Caco-2 (cell line): ENCODE measurements at regions not wholly inside any gene's neighbourhood (a gene's known extent, or its start where the extent isn't known, plus 50 kb on each side); places are given as distances from the start of the nearest gene placed in this dataset.

Experiments
- BruUV-seq: library from RNA; stranded (reverse); fragments of 400-500 nt; replicated peaks from 2 replicates; lab custom pipeline; 2021; lab: Mats Ljungman, UMichigan
- CTCF ChIA-PET: fragments of 300-600 bp; sonication (Branson Sonifier 250); formaldehyde crosslinking; loops from one replicate; lab custom pipeline; 2022; ENCODE audit warnings: antibody characterized with exemption; lab: Charles Lee
- POLR2A ChIA-PET: fragments of 300-600 bp; sonication (Branson Sonifier 250); formaldehyde crosslinking; loops from one replicate; lab custom pipeline; 2022; ENCODE audit warnings: antibody characterized with exemption; lab: Charles Lee
- DNase-seq, 2 experiments: peaks; one replicate each; pipeline versions ENCODE4 v3.0.0 to v3.0.0-alpha.2; 2020 to 2022
- H3K27me3 ChIP-seq: replicated peaks from 2 replicates; pipeline ENCODE4 v1.6.0; 2011; ENCODE audit warnings: low read length; ENCODE audit not compliant: control insufficient read depth, insufficient read depth
- H3K36me3 ChIP-seq: 2 replicates; pipeline ENCODE4 v1.5.1; 2011; ENCODE audit warnings: low read length; ENCODE audit not compliant: control insufficient read depth, insufficient read depth
- H3K4me1 ChIP-seq: fragments of 250-450 bp; sonication (Bioruptor Pico); 2 replicates; pipeline ENCODE4 v1.5.1; 2020; ENCODE audit warnings: mild to moderate bottlenecking
- H3K4me3 ChIP-seq: 2 replicates; pipeline ENCODE4 v1.5.1; 2011; ENCODE audit warnings: low read depth, mild to moderate bottlenecking, control low read depth, low read length
- H3K9me3 ChIP-seq: fragments of 250-450 bp; sonication (Bioruptor Pico); 2 replicates; pipeline ENCODE4 v1.5.1; 2020; ENCODE audit warnings: mild to moderate bottlenecking, moderate library complexity
- H3K27ac Mint-ChIP-seq: one replicate; pipeline ENCODE4 v1.8.0; 2022; ENCODE audit warnings: mixed read lengths; ENCODE audit not compliant: unreplicated experiment
- H3K27me3 Mint-ChIP-seq: one replicate; pipeline ENCODE4 v1.8.0; 2022; ENCODE audit warnings: mixed read lengths; ENCODE audit not compliant: insufficient read depth, unreplicated experiment
- H3K36me3 Mint-ChIP-seq: one replicate; pipeline ENCODE4 v1.8.0; 2022; ENCODE audit warnings: mild to moderate bottlenecking, mixed read lengths; ENCODE audit not compliant: insufficient read depth, unreplicated experiment
- H3K4me1 Mint-ChIP-seq: one replicate; pipeline ENCODE4 v1.8.0; 2022; ENCODE audit warnings: low read depth, mixed read lengths; ENCODE audit not compliant: unreplicated experiment
- H3K4me3 Mint-ChIP-seq: one replicate; pipeline ENCODE4 v1.8.0; 2022; ENCODE audit warnings: mild to moderate bottlenecking, moderate library complexity, mixed read lengths; ENCODE audit not compliant: unreplicated experiment
- H3K9me3 Mint-ChIP-seq: one replicate; pipeline ENCODE4 v1.8.0; 2022; ENCODE audit warnings: mixed read lengths; ENCODE audit not compliant: unreplicated experiment
- intact Hi-C: fragments of 100-400 bp; cut with micrococcal nuclease; formaldehyde crosslinking; loops from one replicate; pipeline ENCODE4 v1.10.0; 2022; ENCODE audit not compliant: unreplicated experiment
- TF ChIP-seq, protein P1 (sequence below), 2 experiments: fragments of 200-600 bp in 1 of 2; IDR thresholded peaks; 1 replicate in 1 of 2; 2 replicates in 1 of 2; pipeline versions ENCODE4 v1.5.1 to v1.8.0; 2011 to 2022; ENCODE audit warnings: antibody characterized with exemption in 1 of 2, control low read depth in 1 of 2, inconsistent platforms in 1 of 2, low read depth in 1 of 2, low read length in 1 of 2, mild to moderate bottlenecking in 1 of 2, moderate library complexity in 1 of 2; ENCODE audit not compliant: insufficient read depth in 1 of 2, severe bottlenecking in 1 of 2, unreplicated experiment in 1 of 2

- H3K27me3 ChIP-seq, result no peaks in the 10 kb centered on the region
- ChIA-PET CTCF (no interaction called here), POLR2A (no interaction called here)
- Mint-ChIP-seq H3K4me3 (no peak overlapping the region), H3K27ac (no peak overlapping the region), H3K27me3 (no peaks in the 10 kb centered on the region), H3K36me3 (no peaks in the 10 kb centered on the region), H3K4me1 (peaks cover 10% of the 10 kb centered on the region), H3K9me3 (no peaks in the 10 kb centered on the region)
- H3K36me3 ChIP-seq, result no peaks in the 10 kb centered on the region
- DNase-seq, result no peak
- H3K9me3 ChIP-seq, result no peaks in the 10 kb centered on the region
- H3K4me1 ChIP-seq, result 0 out of 2 replicates have a peak, but pooled peaks cover 3% of the 10 kb centered on the region
- H3K4me3 ChIP-seq, result no peak overlapping the region
- no TSS peak for BruUV-seq
- intact Hi-C loops, result no loop called here
- TF ChIP-seq, protein P1, sequence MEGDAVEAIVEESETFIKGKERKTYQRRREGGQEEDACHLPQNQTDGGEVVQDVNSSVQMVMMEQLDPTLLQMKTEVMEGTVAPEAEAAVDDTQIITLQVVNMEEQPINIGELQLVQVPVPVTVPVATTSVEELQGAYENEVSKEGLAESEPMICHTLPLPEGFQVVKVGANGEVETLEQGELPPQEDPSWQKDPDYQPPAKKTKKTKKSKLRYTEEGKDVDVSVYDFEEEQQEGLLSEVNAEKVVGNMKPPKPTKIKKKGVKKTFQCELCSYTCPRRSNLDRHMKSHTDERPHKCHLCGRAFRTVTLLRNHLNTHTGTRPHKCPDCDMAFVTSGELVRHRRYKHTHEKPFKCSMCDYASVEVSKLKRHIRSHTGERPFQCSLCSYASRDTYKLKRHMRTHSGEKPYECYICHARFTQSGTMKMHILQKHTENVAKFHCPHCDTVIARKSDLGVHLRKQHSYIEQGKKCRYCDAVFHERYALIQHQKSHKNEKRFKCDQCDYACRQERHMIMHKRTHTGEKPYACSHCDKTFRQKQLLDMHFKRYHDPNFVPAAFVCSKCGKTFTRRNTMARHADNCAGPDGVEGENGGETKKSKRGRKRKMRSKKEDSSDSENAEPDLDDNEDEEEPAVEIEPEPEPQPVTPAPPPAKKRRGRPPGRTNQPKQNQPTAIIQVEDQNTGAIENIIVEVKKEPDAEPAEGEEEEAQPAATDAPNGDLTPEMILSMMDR (IDR thresholded peaks at IDR 0.05; ENCODE audit: insufficient read depth in 1 of 2, low read depth in 1 of 2, low read length in 1 of 2, severe bottlenecking in 1 of 2, unreplicated experiment in 1 of 2), result no peak
These were observed 1183.9 kb downstream of the RPA4 start for GRCh38 chrX:98067611-98068010.

- no peaks in the 10 kb centered on the region for H3K36me3 ChIP-seq
- no peaks in the 10 kb centered on the region for H3K9me3 ChIP-seq
- CTCF ChIA-PET, result no interaction called here
- H3K27me3 Mint-ChIP-seq, result no peaks in the 10 kb centered on the region
- no peak overlapping the region for H3K4me3 Mint-ChIP-seq
- H3K27ac Mint-ChIP-seq, result no peak overlapping the region
- H3K4me1 ChIP-seq, result 0 out of 2 replicates have a peak, but pooled peaks cover 3% of the 10 kb centered on the region
- DNase-seq, result no peak
- POLR2A ChIA-PET, result no interaction called here
- no peaks in the 10 kb centered on the region for H3K36me3 Mint-ChIP-seq
- H3K27me3 ChIP-seq, result no peaks in the 10 kb centered on the region
- intact Hi-C loops, result no loop called here
- TF ChIP-seq, protein P1 (IDR thresholded peaks at IDR 0.05; ENCODE audit: insufficient read depth in 1 of 2, low read depth in 1 of 2, low read length in 1 of 2, severe bottlenecking in 1 of 2, unreplicated experiment in 1 of 2), result no peak
- H3K4me3 ChIP-seq, result no peak overlapping the region
- BruUV-seq, result no TSS peak
- H3K9me3 Mint-ChIP-seq, result no peaks in the 10 kb centered on the region
- peaks cover 10% of the 10 kb centered on the region for H3K4me1 Mint-ChIP-seq
These were observed 1184.4 kb downstream of the RPA4 start for GRCh38 chrX:98068024-98068580.

DNA sequence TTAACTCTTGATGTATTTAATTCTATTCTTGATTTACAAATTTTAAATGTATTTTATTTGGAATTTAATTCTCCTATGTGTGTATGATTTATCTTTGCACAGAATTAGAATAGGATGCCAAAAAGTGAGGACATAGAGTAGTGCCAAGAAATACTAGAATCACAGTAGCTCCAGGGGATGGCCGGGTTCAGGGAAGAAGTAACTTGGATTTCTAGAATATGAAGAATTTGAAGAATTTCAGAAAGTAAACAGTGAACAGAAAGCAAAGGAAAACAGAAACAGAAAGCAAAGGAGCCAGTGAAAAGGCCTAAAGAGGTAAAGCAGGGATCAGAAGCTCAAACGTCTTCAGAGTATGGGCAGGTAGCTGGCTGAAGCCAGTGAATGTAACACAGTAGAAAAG lies 1187.6 kb downstream of the RPA4 start:
- Mint-ChIP-seq H3K36me3 (no peaks in the 10 kb centered on the region), H3K4me3 (peak overlapping the region; percentile 42), H3K9me3 (no peaks in the 10 kb centered on the region), H3K27ac (no peak overlapping the region), H3K4me1 (peaks cover 10% of the 10 kb centered on the region), H3K27me3 (no peaks in the 10 kb centered on the region)
- H3K9me3 ChIP-seq, result no peaks in the 10 kb centered on the region
- 0 out of 2 replicates have a peak, but pooled peaks cover 3% of the 10 kb centered on the region for H3K4me1 ChIP-seq
- H3K27me3 ChIP-seq, result no peaks in the 10 kb centered on the region
- no peaks in the 10 kb centered on the region for H3K36me3 ChIP-seq
- ChIA-PET POLR2A (no interaction called here), CTCF (no interaction called here)
- H3K4me3 ChIP-seq, result no peak overlapping the region
- peak in 1 of 2 experiments; percentile 0 for DNase-seq
- TF ChIP-seq, protein P1 (IDR thresholded peaks at IDR 0.05; ENCODE audit: insufficient read depth in 1 of 2, low read depth in 1 of 2, low read length in 1 of 2, severe bottlenecking in 1 of 2, unreplicated experiment in 1 of 2), result no peak
- intact Hi-C loops, result no loop called here
- BruUV-seq, result no TSS peak
